ENCODE measurements at regions not wholly inside any gene's neighbourhood (a gene's known extent, or its start where the extent isn't known, plus 50 kb on each side); places are given as distances from the start of the nearest gene placed in this dataset.

DNA sequence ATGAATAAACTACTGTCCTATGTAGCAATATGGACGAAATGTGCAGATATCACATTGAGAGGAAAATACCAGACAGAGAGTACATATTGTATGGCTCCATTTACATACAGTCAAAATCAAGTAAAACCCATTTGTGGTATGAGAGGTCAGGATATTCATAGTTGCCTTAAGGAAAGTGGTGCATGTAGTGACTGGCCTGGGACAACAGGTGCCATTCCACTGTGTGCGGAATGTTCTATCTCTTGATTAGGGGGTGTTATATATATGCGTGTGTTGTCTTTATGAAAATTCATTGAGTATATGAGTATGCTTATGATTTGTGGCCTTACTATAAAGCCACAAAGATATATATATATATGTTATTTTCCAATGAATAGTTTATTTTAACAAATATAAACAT lies 964.0 kb downstream of the SORCS3 start:
- intact Hi-C loops (cut with micrococcal nuclease) (no loop called here), dilution Hi-C loops (cut with MboI; ENCODE audit: extremely low pct_ligation_motif_present, low sequenced_read_pairs) (no loop called here)
- Histone ChIP-seq H3K27me3 (ENCODE audit: control insufficient read depth in 2 of 2, insufficient read depth in 2 of 2, low read length in 2 of 2) (no peaks in the 10 kb centered on the region), H3K9ac (replicated peaks; ENCODE audit: extremely low read depth, insufficient read depth, low read length) (no peak overlapping the region), H4K20me1 (replicated peaks; ENCODE audit: control insufficient read depth, extremely low read depth, insufficient read depth, low read length) (no peaks in the 10 kb centered on the region), H3K4me1 (ENCODE audit: control insufficient read depth, extremely low read depth, insufficient read depth, low read length) (no peaks in the 10 kb centered on the region), H3K4me2 (ENCODE audit: insufficient read depth, low read length) (no peak overlapping the region), H3K27ac (ENCODE audit: insufficient read depth, low read depth, low read length) (no peak overlapping the region), H2AFZ (ENCODE audit: low read depth, low read length) (no peak overlapping the region), H3K79me2 (ENCODE audit: control insufficient read depth, insufficient read depth, low read length) (no peaks in the 10 kb centered on the region), H3K36me3 (ENCODE audit: control insufficient read depth in 2 of 2, extremely low read depth in 1 of 2, insufficient read depth in 2 of 2, low read length in 2 of 2) (no peaks in the 10 kb centered on the region), H3K9me1 (replicated peaks; ENCODE audit: control insufficient read depth, extremely low read depth, insufficient read depth, low read length) (no peaks in the 10 kb centered on the region), H3K9me3 (replicated peaks; ENCODE audit: control insufficient read depth, insufficient read depth, low read length) (no peaks in the 10 kb centered on the region), H3K4me3 (replicated peaks in 1 of 3; ENCODE audit: insufficient read depth in 1 of 3, low read depth in 1 of 3, low read length in 3 of 3) (no peak overlapping the region)
- no peak for DNase-seq (ENCODE audit: low read depth, low spot score)
- no TSS peak for BruUV-seq (replicated peaks)
- no peak for FAIRE-seq
- CTCF ChIA-PET, result no interaction called here
- POLR2A ChIA-PET, result no interaction called here
- TF ChIP-seq POLR2A (IDR thresholded peaks at IDR 0.05; ENCODE audit: low read depth, low read length) (no peak), FOS (IDR thresholded peaks at IDR 0.05; ENCODE audit: borderline replicate concordance, insufficient read depth, low read length) (no peak), MYC (IDR thresholded peaks at IDR 0.05; ENCODE audit: low read depth, low read length) (no peak), EZH2 (IDR thresholded peaks at IDR 0.05; ENCODE audit: borderline replicate concordance, low read depth, low read length, severe bottlenecking) (no peak), GATA2 (IDR thresholded peaks at IDR 0.05; ENCODE audit: insufficient read depth, insufficient read length, low read depth, low read length) (no peak), POLR2AphosphoS5 (IDR thresholded peaks at IDR 0.05; ENCODE audit: insufficient read depth, low read depth, low read length) (no peak), JUN (IDR thresholded peaks at IDR 0.05; ENCODE audit: borderline replicate concordance, insufficient read depth, insufficient read length, low read depth) (no peak)
- TF ChIP-seq, protein P1, sequence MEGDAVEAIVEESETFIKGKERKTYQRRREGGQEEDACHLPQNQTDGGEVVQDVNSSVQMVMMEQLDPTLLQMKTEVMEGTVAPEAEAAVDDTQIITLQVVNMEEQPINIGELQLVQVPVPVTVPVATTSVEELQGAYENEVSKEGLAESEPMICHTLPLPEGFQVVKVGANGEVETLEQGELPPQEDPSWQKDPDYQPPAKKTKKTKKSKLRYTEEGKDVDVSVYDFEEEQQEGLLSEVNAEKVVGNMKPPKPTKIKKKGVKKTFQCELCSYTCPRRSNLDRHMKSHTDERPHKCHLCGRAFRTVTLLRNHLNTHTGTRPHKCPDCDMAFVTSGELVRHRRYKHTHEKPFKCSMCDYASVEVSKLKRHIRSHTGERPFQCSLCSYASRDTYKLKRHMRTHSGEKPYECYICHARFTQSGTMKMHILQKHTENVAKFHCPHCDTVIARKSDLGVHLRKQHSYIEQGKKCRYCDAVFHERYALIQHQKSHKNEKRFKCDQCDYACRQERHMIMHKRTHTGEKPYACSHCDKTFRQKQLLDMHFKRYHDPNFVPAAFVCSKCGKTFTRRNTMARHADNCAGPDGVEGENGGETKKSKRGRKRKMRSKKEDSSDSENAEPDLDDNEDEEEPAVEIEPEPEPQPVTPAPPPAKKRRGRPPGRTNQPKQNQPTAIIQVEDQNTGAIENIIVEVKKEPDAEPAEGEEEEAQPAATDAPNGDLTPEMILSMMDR (IDR thresholded peaks at IDR 0.05; ENCODE audit: extremely low read depth in 1 of 2, insufficient read depth in 1 of 2, low read depth in 1 of 2, low read length in 2 of 2), result no peak
- TF ChIP-seq, protein P2, sequence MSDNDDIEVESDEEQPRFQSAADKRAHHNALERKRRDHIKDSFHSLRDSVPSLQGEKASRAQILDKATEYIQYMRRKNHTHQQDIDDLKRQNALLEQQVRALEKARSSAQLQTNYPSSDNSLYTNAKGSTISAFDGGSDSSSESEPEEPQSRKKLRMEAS (IDR thresholded peaks at IDR 0.05; ENCODE audit: insufficient read depth, insufficient read length), result no peak

All from endothelial cell of umbilical vein (primary cell).